GM19328 (cell line): ENCODE measurements at regions not wholly inside any gene's neighbourhood (a gene's known extent, or its start where the extent isn't known, plus 50 kb on each side); places are given as distances from the start of the nearest gene placed in this dataset.

ENCODE experiments used
- ATAC-seq: cut with Tn5 transposase; IDR thresholded peaks from one replicate; pipeline ENCODE4 v1.9.1; 2021; ENCODE audit warnings: mild to moderate bottlenecking, moderate library complexity; ENCODE audit not compliant: unreplicated experiment

GRCh38 chr4:138698641-138699040, 316.9 kb upstream of the NOCT start:
- ATAC-seq: no peak

- no peak for ATAC-seq
Measured at GRCh38 chr4:138697851-138698250, 317.7 kb upstream of the NOCT start.

DNA sequence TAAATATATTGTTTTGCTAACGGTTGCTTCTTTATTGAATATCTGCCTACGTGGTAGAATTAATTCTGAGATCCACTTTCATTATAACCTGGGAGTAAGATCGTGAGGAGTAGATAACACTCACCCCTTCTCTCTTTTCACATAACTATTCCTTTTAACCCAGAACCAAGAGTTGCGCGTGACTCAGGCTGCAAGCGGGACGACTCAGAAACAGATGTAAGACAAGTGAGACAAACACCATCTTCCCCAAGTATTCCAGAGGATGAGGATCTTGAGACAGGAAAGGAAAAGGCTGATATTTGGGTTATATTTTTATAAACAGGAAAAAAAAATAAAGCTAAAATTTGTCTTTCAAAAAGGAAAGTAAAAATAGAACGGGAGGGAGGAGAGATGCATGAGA, 318.8 kb upstream of the NOCT start:
- ATAC-seq: no peak

GRCh38 chr4:138696058-138696457, 319.5 kb upstream of the NOCT start:
- no peak for ATAC-seq

DNA sequence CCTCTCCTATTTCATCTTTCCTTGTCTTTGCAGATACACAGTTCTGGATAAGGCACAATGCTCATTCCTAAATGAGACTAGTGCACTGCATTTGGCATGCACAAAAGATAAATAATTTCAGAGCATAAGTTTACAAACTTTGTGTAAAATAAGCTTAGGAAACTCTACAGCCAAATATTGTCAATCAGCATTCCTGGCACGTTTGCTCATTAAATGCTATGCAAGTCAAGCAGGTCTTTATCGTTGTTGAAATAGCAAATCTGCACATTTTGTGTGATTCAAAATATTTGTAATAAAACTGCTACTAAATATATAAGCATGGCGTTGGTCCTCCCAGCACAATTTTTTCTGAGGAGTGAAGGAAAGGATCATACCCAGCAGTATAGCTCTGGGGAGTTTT, 322.1 kb upstream of the NOCT start:
- ATAC-seq: no peak

DNA sequence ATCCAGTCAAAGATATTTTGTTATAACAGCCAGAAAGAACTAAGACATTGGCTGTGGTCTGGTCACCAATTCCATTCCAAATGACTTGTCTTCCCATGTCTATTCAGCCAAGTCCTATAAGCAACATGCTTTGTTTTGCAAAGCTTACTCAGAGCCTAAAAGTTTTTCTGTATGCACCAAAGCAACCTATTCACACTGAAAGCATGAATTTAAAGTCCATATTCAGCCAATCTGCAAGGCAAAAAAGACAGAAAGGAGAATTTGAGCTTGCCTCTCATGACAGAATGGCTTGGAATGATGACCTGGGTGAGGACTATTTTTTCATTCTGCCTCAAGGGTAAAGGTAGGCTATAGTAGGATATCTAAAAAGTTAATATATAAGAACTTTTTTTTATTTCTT, 323.2 kb upstream of the NOCT start:
- ATAC-seq: no peak

- no peak for ATAC-seq
Measured at GRCh38 chr4:138689593-138689992, 326.0 kb upstream of the NOCT start.

- ATAC-seq: no peak
Measured at GRCh38 chr4:138689187-138689586, 326.4 kb upstream of the NOCT start.

- ATAC-seq: no peak
Measured at GRCh38 chr4:138688408-138689085, 327.0 kb upstream of the NOCT start.

- no peak for ATAC-seq
Measured at GRCh38 chr4:138686106-138686835, 329.3 kb upstream of the NOCT start.

GRCh38 chr4:138685316-138685715, 330.3 kb upstream of the NOCT start:
- no peak for ATAC-seq

DNA sequence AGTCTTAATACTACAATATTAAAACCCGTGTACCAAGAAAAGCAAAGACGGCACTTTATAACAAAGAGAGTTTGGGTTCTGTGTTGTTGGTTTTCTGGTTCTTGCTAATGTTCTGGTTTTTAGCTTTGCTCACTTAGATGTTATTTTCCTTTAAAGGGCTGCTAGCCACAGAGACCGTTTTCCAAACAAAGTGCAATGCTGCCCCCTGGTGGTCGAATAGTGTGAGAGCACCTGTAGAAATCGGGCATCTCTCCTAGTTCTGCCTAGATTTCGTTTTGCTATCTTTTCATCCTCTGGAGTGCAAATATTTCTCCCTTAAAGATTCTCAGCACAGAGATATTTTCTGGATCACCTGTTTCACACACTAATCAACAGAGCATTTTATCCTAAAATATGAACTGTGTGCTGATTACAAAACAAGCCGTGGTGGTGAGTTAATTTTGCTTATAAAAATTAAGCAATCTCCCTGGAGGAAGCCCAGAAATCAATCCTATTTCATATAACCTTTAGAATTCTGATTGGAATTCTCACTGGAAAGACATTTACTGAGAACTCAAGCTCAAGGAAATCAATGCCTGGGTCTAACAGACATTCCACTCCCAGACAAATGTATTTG, 334.5 kb upstream of the NOCT start:
- ATAC-seq: no peak

DNA sequence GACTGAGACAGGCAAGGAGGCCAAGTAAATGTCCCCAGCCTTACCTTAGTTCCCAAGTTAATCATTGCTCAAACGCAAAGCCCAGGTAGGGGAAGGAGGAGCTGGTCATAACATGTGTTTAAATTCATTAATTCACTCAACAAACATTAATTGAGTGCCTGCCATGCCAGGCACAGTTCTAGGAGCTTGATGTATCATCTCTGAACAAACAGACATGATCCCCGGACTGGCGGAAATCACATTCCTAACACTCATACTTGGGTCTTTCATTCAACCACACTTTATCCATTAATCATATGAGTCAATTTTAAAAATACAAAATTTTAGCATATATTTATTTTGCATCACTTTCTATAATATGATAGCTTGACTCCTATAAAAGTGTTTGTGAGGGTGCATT, 335.3 kb upstream of the NOCT start:
- ATAC-seq: no peak

DNA sequence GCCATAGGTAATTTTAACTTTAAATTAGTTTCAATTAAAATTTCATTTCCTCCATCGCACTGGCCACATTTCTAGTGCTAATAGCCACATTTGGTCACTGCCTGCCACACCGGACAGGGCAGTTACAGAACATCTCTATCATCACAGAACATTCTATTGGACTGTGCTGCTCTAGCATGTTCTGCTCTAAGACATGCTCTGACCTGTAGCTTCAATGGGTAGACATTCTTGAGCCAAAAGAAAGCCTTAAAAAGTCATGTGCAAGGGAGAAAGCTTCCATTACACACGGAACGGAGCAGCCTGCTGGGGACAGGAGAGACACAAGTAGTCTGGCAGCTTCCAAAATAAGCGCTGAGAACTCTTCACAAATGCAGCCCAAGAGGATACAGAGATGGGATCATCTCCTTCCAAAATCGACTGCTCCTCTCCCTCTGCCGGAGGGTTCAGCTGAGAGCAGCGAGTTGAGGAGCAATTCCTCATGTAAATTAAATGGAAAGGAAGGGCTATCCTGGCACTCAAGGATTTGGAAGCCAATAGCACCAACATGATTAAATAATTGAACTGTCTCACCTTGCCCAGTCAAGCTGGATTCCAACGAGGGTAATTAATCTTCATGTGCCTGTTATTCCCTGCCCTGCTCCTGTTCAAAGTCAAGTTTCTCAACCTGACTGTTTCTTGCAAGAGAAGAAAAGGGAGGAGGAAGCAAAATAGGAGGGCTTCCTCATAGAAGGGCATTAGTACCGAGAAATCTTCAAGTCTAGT, 336.4 kb upstream of the NOCT start:
- no peak for ATAC-seq

DNA sequence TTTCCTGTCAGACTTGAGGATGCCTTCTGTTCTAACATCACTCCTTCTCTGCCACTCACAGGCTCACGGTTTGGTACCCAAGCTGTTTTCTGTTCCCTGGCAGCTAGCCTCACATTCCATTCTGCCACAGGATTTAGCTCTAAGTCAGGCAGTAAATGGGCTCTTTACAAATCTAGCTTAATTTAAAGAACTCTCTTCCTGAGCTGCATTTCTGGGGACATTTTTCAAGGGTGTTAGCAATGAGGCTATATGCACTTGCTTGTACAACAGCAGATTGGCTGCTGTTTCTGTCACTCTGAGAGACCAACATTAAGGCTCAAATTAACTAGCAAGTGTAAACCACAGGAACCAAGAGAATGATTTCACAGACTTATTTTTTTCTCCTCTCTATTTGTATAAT, 337.8 kb upstream of the NOCT start:
- ATAC-seq: no peak

DNA sequence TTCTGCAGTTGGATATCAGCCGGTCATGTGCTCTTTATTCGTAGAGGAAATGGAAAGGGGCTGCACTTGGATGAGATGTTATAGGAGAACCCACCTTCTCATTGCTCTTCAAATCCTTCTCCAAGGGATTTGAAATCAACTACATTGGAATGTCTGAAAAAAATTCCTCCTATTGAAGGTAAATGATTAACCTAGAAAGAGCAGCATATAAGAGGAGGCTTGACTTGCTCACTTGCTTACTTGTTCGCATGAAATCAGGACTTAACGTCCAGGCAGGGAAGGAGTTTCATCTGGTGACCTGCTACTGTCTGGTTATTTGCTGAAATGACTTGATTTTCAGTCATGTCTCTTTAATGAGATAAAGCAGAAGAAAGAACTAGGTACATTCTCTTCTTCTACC, 338.4 kb upstream of the NOCT start:
- no peak for ATAC-seq

DNA sequence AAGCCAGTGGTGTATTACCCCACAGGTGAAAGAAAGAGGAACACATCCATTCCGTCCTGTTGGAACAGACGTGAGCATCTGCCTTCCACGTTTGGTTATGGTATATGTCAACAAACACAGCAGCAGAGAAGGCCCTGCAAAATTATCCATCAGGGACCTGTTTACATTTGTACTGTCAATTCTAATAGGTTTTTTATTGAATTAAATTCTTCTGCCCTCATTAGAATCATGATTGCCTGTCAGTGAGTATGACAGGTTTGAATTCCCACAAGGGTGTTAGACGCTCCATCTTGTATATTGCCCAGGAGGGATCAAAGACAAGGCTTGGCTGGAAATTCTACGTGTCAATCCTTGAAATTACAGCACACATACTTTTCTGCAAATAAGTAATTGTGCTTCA, 339.9 kb upstream of the NOCT start:
- ATAC-seq: no peak

DNA sequence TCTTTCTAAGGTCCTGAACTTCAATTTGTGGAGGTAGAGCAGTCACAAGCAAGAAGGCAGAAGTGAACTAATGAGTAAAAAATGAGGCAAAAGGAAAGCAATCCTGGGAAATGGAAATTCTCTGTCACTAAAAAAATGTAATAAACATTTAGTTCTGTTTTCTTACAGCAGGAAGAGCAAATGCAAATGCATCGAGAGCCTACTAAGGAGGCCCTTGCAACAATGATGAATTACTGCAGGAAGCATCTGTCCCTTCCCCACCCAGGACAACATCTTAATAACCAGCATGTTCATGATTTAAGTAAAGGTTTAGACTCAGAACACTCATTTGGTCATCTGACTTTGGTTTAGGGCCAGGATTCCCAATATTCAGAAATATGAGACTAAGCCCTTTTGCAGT, 341.4 kb upstream of the NOCT start:
- no peak for ATAC-seq

DNA sequence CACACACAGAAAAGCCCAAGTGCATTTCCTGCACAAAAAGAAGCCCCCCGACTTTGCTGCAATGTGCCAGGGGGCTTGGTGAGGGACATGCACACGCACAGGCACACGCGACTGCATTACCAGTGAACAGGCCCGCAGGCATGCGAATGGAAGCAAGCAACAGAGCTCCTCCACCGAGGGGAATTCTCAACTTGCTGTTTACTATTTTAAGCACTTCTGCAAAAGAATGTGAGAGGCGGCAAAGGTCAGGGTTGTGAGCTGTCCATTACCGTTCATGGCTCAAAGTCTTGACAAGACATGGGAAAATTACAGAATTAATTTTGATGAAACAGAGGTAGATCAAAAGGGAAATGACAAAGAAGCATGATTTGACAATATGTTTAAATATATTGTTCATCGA, 342.5 kb upstream of the NOCT start:
- no peak for ATAC-seq

DNA sequence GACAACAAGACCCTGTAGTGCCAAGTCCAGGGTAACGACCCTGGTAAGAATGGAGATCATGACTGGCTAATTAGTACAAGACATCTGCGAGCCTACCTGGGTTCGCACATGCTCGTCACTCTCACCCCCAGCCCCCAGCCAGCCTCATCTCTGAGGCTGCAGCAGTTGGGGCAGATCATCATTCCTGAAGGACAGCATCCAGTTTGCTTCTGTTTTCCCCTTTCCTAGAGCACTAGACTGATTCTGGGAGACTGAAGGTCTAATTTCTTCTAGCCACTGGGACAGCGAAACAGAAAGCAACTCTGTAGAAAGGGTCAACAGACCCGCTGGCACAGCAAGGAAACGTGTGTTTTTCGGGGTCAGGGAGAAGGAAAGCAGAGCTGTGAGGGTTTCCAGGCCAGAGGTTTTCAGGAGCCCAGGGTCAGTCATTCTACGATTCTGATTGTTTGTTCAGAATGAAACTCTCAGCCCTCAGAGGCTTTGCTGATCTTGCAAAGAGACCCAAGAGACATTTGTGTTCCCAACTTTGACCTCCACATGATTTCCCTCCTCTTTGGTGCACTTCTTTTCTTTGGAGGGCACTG, 343.1 kb upstream of the NOCT start:
- no peak for ATAC-seq

- no peak for ATAC-seq
Measured at GRCh38 chr4:138671606-138672084, 343.9 kb upstream of the NOCT start.
